H9 (cell line): ENCODE measurements at regions not wholly inside any gene's neighbourhood (a gene's known extent, or its start where the extent isn't known, plus 50 kb on each side); places are given as distances from the start of the nearest gene placed in this dataset.

Experiments
- DNase-seq: peaks from one replicate; pipeline ENCODE4 v3.0.0-alpha.2; 2017
- H2AFZ ChIP-seq: one replicate; pipeline ENCODE4 v1.6.1; 2013; ENCODE audit warnings: mild to moderate bottlenecking, low read length, control low read depth, moderate library complexity
- H2AK5ac ChIP-seq: 2 replicates; pipeline ENCODE4 v1.6.1; 2013; ENCODE audit warnings: low read length, control low read depth, mixed read lengths; ENCODE audit not compliant: insufficient read length
- H2BK120ac ChIP-seq: one replicate; pipeline ENCODE4 v1.6.1; 2013; ENCODE audit warnings: low read depth, mild to moderate bottlenecking, low read length, control low read depth, inconsistent platforms; ENCODE audit not compliant: poor library complexity, severe bottlenecking
- H2BK12ac ChIP-seq: 2 replicates; pipeline ENCODE4 v1.6.1; 2013; ENCODE audit warnings: low read length, control low read depth, mixed read lengths, low read depth; ENCODE audit not compliant: insufficient read length
- H2BK15ac ChIP-seq: 2 replicates; pipeline ENCODE4 v1.6.1; 2013; ENCODE audit warnings: low read depth, low read length, control low read depth
- H2BK20ac ChIP-seq: one replicate; pipeline ENCODE4 v1.6.1; 2013; ENCODE audit warnings: low read depth, mild to moderate bottlenecking, low read length, control low read depth, inconsistent platforms; ENCODE audit not compliant: poor library complexity, severe bottlenecking
- H2BK5ac ChIP-seq: 2 replicates; pipeline ENCODE4 v1.6.1; 2013; ENCODE audit warnings: low read length, control low read depth, mixed read lengths; ENCODE audit not compliant: insufficient read length
- H3K14ac ChIP-seq: 2 replicates; pipeline ENCODE4 v1.6.1; 2013; ENCODE audit warnings: low read length, control low read depth; ENCODE audit not compliant: insufficient read depth
- H3K18ac ChIP-seq: 2 replicates; pipeline ENCODE4 v1.6.1; 2013; ENCODE audit warnings: low read depth, mild to moderate bottlenecking, mixed read lengths, low read length, control low read depth; ENCODE audit not compliant: insufficient read length
- H3K23ac ChIP-seq: 2 replicates; pipeline ENCODE4 v1.6.1; 2013; ENCODE audit warnings: low read length, control low read depth, mixed read lengths, low read depth; ENCODE audit not compliant: insufficient read length
- H3K23me2 ChIP-seq: 2 replicates; pipeline ENCODE4 v1.6.1; 2013; ENCODE audit warnings: low read depth, mild to moderate bottlenecking, mixed read lengths, low read length, control low read depth; ENCODE audit not compliant: insufficient read length, poor library complexity, severe bottlenecking
- H3K27ac ChIP-seq: 2 replicates; pipeline ENCODE4 v1.5.1; 2013; ENCODE audit warnings: low read length, control low read depth, mixed read lengths, low read depth; ENCODE audit not compliant: insufficient read length
- H3K27me3 ChIP-seq: 2 replicates; pipeline ENCODE4 v1.6.1; 2013; ENCODE audit warnings: low read length, control low read depth, inconsistent platforms; ENCODE audit not compliant: insufficient read depth
- H3K4ac ChIP-seq: 2 replicates; pipeline ENCODE4 v1.6.1; 2013; ENCODE audit warnings: low read depth, mild to moderate bottlenecking, control low read depth, inconsistent platforms, low read length, moderate library complexity
- H3K4me1 ChIP-seq: 2 replicates; pipeline ENCODE4 v1.6.1; 2013; ENCODE audit warnings: low read length, control low read depth, inconsistent platforms; ENCODE audit not compliant: insufficient read depth
- H3K4me2 ChIP-seq: 2 replicates; pipeline ENCODE4 v1.6.1; 2013; ENCODE audit warnings: low read length, control low read depth, mixed read lengths; ENCODE audit not compliant: insufficient read length, insufficient read depth
- H3K56ac ChIP-seq: 2 replicates; pipeline ENCODE4 v1.6.1; 2013; ENCODE audit warnings: low read depth, mild to moderate bottlenecking, mixed read lengths, low read length, control low read depth; ENCODE audit not compliant: insufficient read length
- H3K79me1 ChIP-seq: 2 replicates; pipeline ENCODE4 v1.6.1; 2013; ENCODE audit warnings: low read depth, mild to moderate bottlenecking, moderate library complexity, low read length, control low read depth, inconsistent platforms; ENCODE audit not compliant: insufficient read depth, poor library complexity, severe bottlenecking
- H3K79me2 ChIP-seq: 2 replicates; pipeline ENCODE4 v1.6.1; 2013; ENCODE audit warnings: low read length, control low read depth, inconsistent platforms; ENCODE audit not compliant: insufficient read depth
- H3K9ac ChIP-seq: 2 replicates; pipeline ENCODE4 v1.6.1; 2013; ENCODE audit warnings: low read length, control low read depth, mixed read lengths; ENCODE audit not compliant: insufficient read length; ENCODE audit errors: extremely low read depth
- H3K9me3 ChIP-seq: one replicate; pipeline ENCODE4 v1.6.1; 2013; ENCODE audit warnings: low read depth, low read length, inconsistent platforms; ENCODE audit not compliant: control insufficient read depth
- H3T11ph ChIP-seq: one replicate; pipeline ENCODE4 v1.6.1; 2013; ENCODE audit warnings: mild to moderate bottlenecking, low read length, control low read depth, inconsistent platforms
- H4K20me1 ChIP-seq: one replicate; pipeline ENCODE4 v1.6.1; 2013; ENCODE audit not compliant: control insufficient read depth, insufficient read length, insufficient read depth
- H4K5ac ChIP-seq: 2 replicates; pipeline ENCODE4 v1.6.1; 2013; ENCODE audit warnings: low read depth, mild to moderate bottlenecking, mixed read lengths, low read length, control low read depth; ENCODE audit not compliant: insufficient read length
- H4K8ac ChIP-seq: replicated peaks from 2 replicates; pipeline ENCODE4 v1.6.1; 2013; ENCODE audit warnings: low read length, control low read depth, mixed read lengths, low read depth; ENCODE audit not compliant: insufficient read length
- H4K91ac ChIP-seq: 2 replicates; pipeline ENCODE4 v1.6.1; 2013; ENCODE audit warnings: low read depth, mild to moderate bottlenecking, moderate library complexity, mixed read lengths, low read length, control low read depth; ENCODE audit not compliant: insufficient read length
- H3K27ac Mint-ChIP-seq, 3 experiments: 2 replicates in 2 of 3; 3 replicates in 1 of 3; pipeline ENCODE4 v1.8.0; 2020 to 2021; ENCODE audit warnings: mixed read lengths in 3 of 3, mild to moderate bottlenecking in 1 of 3, moderate library complexity in 1 of 3
- H3K27me3 Mint-ChIP-seq: 2 replicates; pipeline ENCODE4 v1.8.0; 2021; ENCODE audit warnings: low read depth, mild to moderate bottlenecking, moderate library complexity, mixed read lengths
- H3K36me3 Mint-ChIP-seq, 3 experiments: 2 replicates in 2 of 3; 3 replicates in 1 of 3; pipeline ENCODE4 v1.8.0; 2020 to 2021; ENCODE audit warnings: low read depth in 3 of 3, mixed read lengths in 3 of 3; ENCODE audit not compliant: insufficient read depth in 1 of 3
- H3K4me1 Mint-ChIP-seq, 2 experiments: 2 replicates each; pipeline ENCODE4 v1.8.0; 2020; ENCODE audit warnings: mixed read lengths in 2 of 2
- H3K4me3 Mint-ChIP-seq, 2 experiments: 2 replicates in 1 of 2; 3 replicates in 1 of 2; pipeline ENCODE4 v1.8.0; 2020 to 2021; ENCODE audit warnings: mild to moderate bottlenecking in 2 of 2, mixed read lengths in 2 of 2, moderate library complexity in 1 of 2
- H3K9me3 Mint-ChIP-seq, 2 experiments: 2 replicates in 1 of 2; 3 replicates in 1 of 2; pipeline ENCODE4 v1.8.0; 2020; ENCODE audit warnings: mild to moderate bottlenecking in 2 of 2, mixed read lengths in 2 of 2, moderate library complexity in 1 of 2
- CTCF ChIP-seq: fragments of 200-600 bp; sonication (generic); conservative IDR thresholded peaks from 3 replicates; pipeline ENCODE4 v1.8.0; 2021; ENCODE audit warnings: antibody characterized with exemption, mild to moderate bottlenecking
- WGBS: extraction: QIAGEN DNeasy Blood & Tissue Kit; methylation state at CpG from one replicate; pipeline ENCODE4 v1.1.7; 2013; ENCODE audit warnings: missing lambda C conversion rate, low lambda C conversion rate, mixed read lengths; ENCODE audit not compliant: insufficient read length; ENCODE audit errors: extremely low coverage; 5-methylcytosine and 5-hydroxymethylcytosine counted together

GRCh38 chr15:62940755-62941361 is 101.7 kb upstream of the TPM1 start:
- H3K14ac ChIP-seq: no peak overlapping the region; the same call in 1 of the 2 replicates
- no peaks in the 10 kb centered on the region for H3K36me3 Mint-ChIP-seq
- no peak overlapping the region for H4K5ac ChIP-seq
- H3K79me1 ChIP-seq: no peaks in the 10 kb centered on the region
- H3K27ac Mint-ChIP-seq: 0 out of 7 replicates have a peak overlapping the region, but pooled peaks of 1 of the 3 experiments have one; percentile 53
- no peak overlapping the region for H2AK5ac ChIP-seq
- DNase-seq: no peak
- H3K23ac ChIP-seq: no peak overlapping the region
- no peak overlapping the region for H3K27ac ChIP-seq
- no peak overlapping the region for H2BK15ac ChIP-seq
- H3K9me3 Mint-ChIP-seq: no peaks in the 10 kb centered on the region
- H3K4me1 ChIP-seq: no peaks in the 10 kb centered on the region
- H3K4ac ChIP-seq: no peak overlapping the region
- no peak overlapping the region for H4K91ac ChIP-seq
- no peaks in the 10 kb centered on the region for H4K20me1 ChIP-seq
- H2BK5ac ChIP-seq: no peak overlapping the region
- H2BK120ac ChIP-seq: no peak overlapping the region
- no peak overlapping the region for H2AFZ ChIP-seq
- H3K4me2 ChIP-seq: no peak overlapping the region
- no peak overlapping the region for H4K8ac ChIP-seq
- no peak overlapping the region for H3T11ph ChIP-seq
- H3K23me2 ChIP-seq: no peaks in the 10 kb centered on the region
- no peaks in the 10 kb centered on the region for H3K27me3 ChIP-seq
- no peaks in the 10 kb centered on the region; the same call in none of the 2 replicates for H3K27me3 Mint-ChIP-seq
- H3K79me2 ChIP-seq: no peaks in the 10 kb centered on the region
- no peak for TF ChIP-seq CTCF
- no peak overlapping the region for H3K9ac ChIP-seq
- no peak overlapping the region for H3K56ac ChIP-seq
- peaks cover 13 to 20% of the 10 kb centered on the region in 2 experiments for H3K4me1 Mint-ChIP-seq
- H3K18ac ChIP-seq: no peak overlapping the region
- WGBS: no CpG with 5 or more reads among the region's 11 CpGs
- H3K4me3 Mint-ChIP-seq: no peak overlapping the region
- no peak overlapping the region for H2BK20ac ChIP-seq
- H2BK12ac ChIP-seq: no peak overlapping the region
- H3K9me3 ChIP-seq: no peaks in the 10 kb centered on the region
